ENCODE measurements at regions not wholly inside any gene's neighbourhood (a gene's known extent, or its start where the extent isn't known, plus 50 kb on each side); places are given as distances from the start of the nearest gene placed in this dataset.

DNA sequence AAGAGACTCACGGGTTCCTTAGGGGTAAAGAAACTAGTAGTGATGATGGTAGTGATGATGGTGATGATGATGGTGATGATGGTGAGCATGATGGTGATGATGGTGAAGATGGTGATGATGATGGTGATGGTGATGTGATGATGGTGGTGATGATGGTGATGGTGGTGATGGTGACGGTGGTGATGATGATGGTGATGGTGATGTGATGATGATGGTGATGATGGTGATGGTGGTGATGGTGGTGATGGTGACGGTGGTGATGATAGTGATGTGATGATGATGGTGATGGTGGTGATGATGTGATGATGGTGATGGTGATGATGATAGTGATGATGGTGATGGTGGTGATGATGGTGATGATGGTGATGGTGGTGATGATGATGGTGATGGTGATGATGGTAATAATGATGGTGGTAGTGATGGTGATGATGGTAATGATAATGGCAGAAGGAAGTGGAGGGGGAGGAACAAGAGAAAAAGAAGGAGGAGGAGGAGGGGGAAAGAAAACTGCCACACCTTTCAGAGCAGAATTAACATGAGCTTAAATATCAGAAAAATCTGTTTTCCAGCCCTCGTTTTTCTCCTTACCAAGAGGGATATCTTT, 85.5 kb downstream of the FZD10 start:
- H3K4me3 ChIP-seq = no peak overlapping the region
- H3K36me3 ChIP-seq = no peaks in the 10 kb centered on the region
- no peak for DNase-seq (ENCODE audit: low read depth in 1 of 2, low spot score in 1 of 2)
- H3K27me3 ChIP-seq = peaks cover 33% of the 10 kb centered on the region
- no peaks in the 10 kb centered on the region for H3K4me1 ChIP-seq (ENCODE audit: low read depth)
- TF ChIP-seq CTCF (IDR thresholded peaks at IDR 0.05; ENCODE audit: low read depth, low read length) = no peak
- no peak overlapping the region for H3K27ac ChIP-seq
- H3K9me3 ChIP-seq (ENCODE audit: low read depth) = no peaks in the 10 kb centered on the region

GRCh38 chr12:130249376-130249775, 87.1 kb downstream of the FZD10 start:
- H3K27ac ChIP-seq = no peak overlapping the region
- no peak for TF ChIP-seq CTCF (IDR thresholded peaks at IDR 0.05; ENCODE audit: low read depth, low read length)
- H3K4me3 ChIP-seq = no peak overlapping the region
- no peaks in the 10 kb centered on the region for H3K9me3 ChIP-seq (ENCODE audit: low read depth)
- no peaks in the 10 kb centered on the region for H3K36me3 ChIP-seq
- no peaks in the 10 kb centered on the region for H3K4me1 ChIP-seq (ENCODE audit: low read depth)
- no peak for DNase-seq (ENCODE audit: low read depth in 1 of 2, low spot score in 1 of 2)
- H3K27me3 ChIP-seq = peaks cover 21% of the 10 kb centered on the region

DNA sequence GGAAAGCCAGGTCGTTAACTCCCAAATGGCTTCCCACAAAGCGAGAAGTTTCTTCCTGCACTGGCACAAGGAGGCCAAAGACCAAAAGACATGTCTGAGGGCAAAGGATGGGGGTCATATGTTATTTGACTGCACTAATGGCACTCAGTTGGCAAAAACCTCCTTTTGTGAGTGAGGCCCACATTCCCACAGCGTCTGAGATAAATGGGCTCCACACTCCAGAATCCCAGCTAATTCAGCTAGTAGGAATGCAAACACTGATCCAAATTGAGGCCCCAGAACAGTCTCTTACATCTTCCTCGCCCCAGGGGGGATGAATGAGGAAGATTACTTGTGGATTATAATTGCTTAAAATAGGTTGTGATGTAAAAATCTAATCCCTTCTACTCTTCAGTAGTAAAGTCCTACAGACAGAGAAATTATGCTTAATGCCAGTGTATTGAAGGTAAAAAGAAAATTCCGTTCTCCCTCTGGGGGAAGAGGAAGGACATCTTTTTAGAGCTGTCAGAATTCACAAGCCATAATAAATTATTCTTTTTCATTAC, 86.4 kb upstream of the PIWIL1 start:
- peaks cover 7% of the 10 kb centered on the region for H3K27me3 ChIP-seq
- H3K4me1 ChIP-seq (ENCODE audit: low read depth) = no peaks in the 10 kb centered on the region
- no peak for TF ChIP-seq CTCF (IDR thresholded peaks at IDR 0.05; ENCODE audit: low read depth, low read length)
- DNase-seq (ENCODE audit: low read depth in 1 of 2, low spot score in 1 of 2) = no peak
- no peaks in the 10 kb centered on the region for H3K9me3 ChIP-seq (ENCODE audit: low read depth)
- no peaks in the 10 kb centered on the region for H3K36me3 ChIP-seq
- H3K27ac ChIP-seq = no peak overlapping the region
- no peak overlapping the region for H3K4me3 ChIP-seq

- Histone ChIP-seq H3K4me1 (ENCODE audit: low read depth) (no peaks in the 10 kb centered on the region), H3K27me3 (no peaks in the 10 kb centered on the region), H3K27ac (no peak overlapping the region), H3K36me3 (no peaks in the 10 kb centered on the region), H3K4me3 (no peak overlapping the region), H3K9me3 (ENCODE audit: low read depth) (no peaks in the 10 kb centered on the region)
- DNase-seq (ENCODE audit: low read depth in 1 of 2, low spot score in 1 of 2) = no peak
- no peak for TF ChIP-seq CTCF (IDR thresholded peaks at IDR 0.05; ENCODE audit: low read depth, low read length)
Measured at GRCh38 chr12:130253866-130254265, 83.8 kb upstream of the PIWIL1 start.

DNA sequence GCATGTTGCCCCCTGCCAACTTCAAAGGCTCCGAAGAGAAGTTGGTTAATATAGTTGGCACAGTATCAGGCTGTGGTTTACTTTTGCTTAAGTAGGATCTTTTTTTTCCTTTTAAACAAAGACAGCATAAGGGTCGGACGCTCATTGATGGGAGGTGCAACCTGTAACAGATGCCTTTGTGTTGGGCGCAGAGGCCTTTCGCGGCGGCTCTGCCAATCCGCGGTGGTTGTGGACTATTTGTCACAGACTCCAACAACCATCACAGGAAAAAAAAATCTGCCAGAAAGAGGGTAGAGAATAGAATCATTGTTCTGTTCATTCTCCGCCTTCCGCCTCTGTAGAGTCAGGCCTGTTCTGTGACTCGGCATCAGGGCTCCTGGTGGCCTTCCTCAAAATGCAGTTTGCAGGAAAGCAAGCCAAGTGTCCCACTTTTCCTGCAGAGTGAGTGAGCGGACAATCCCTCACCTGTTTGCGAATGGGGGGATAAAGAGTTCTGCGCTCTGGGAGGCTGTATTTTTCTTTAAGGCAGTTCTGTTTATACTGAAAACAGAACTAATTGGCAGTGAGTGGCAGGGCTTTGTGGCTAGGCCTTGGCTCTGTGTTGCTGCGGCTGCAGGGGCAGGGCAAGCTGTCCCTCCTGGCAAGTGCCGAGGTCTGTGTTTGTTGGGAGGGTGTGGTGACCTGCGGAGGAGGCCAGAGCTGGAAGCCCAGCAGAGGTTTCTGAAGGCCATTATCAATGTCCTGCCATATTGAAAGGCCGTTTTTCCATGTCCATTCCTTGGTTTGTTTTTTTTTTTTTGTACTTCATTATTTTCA, 83.0 kb upstream of the PIWIL1 start:
- no peak for DNase-seq (ENCODE audit: low read depth in 1 of 2, low spot score in 1 of 2)
- H3K4me3 ChIP-seq = no peak overlapping the region
- H3K27ac ChIP-seq = no peak overlapping the region
- no peaks in the 10 kb centered on the region for H3K9me3 ChIP-seq (ENCODE audit: low read depth)
- no peak for TF ChIP-seq CTCF (IDR thresholded peaks at IDR 0.05; ENCODE audit: low read depth, low read length)
- H3K4me1 ChIP-seq (ENCODE audit: low read depth) = no peaks in the 10 kb centered on the region
- H3K27me3 ChIP-seq = peaks cover 2% of the 10 kb centered on the region
- no peaks in the 10 kb centered on the region for H3K36me3 ChIP-seq
